ENCODE measurements at regions not wholly inside any gene's neighbourhood (a gene's known extent, or its start where the extent isn't known, plus 50 kb on each side); places are given as distances from the start of the nearest gene placed in this dataset.

- Histone ChIP-seq H3K36me3 (ENCODE audit: control insufficient read depth, insufficient read depth, low read length) (no peaks in the 10 kb centered on the region; the same call in 1 of the 2 replicates), H3K4me1 (ENCODE audit: control insufficient read depth, insufficient read depth, low read length) (no peaks in the 10 kb centered on the region), H3K27me3 (ENCODE audit: control insufficient read depth, insufficient read depth, low read length) (no peaks in the 10 kb centered on the region), H3K4me3 (ENCODE audit: low read depth in 2 of 2, low read length in 2 of 2) (no peak overlapping the region), H3K27ac (ENCODE audit: low read length) (no peak overlapping the region), H3K9me3 (ENCODE audit: control insufficient read depth, insufficient read depth, low read depth, low read length) (no peaks in the 10 kb centered on the region)
- ChIA-PET POLR2A (no interaction called here), CTCF (no interaction called here)
- no peak for TF ChIP-seq SIN3A (IDR thresholded peaks at IDR 0.05; ENCODE audit: borderline replicate concordance, insufficient read depth, low read depth, low read length)
- TF ChIP-seq, protein P1, sequence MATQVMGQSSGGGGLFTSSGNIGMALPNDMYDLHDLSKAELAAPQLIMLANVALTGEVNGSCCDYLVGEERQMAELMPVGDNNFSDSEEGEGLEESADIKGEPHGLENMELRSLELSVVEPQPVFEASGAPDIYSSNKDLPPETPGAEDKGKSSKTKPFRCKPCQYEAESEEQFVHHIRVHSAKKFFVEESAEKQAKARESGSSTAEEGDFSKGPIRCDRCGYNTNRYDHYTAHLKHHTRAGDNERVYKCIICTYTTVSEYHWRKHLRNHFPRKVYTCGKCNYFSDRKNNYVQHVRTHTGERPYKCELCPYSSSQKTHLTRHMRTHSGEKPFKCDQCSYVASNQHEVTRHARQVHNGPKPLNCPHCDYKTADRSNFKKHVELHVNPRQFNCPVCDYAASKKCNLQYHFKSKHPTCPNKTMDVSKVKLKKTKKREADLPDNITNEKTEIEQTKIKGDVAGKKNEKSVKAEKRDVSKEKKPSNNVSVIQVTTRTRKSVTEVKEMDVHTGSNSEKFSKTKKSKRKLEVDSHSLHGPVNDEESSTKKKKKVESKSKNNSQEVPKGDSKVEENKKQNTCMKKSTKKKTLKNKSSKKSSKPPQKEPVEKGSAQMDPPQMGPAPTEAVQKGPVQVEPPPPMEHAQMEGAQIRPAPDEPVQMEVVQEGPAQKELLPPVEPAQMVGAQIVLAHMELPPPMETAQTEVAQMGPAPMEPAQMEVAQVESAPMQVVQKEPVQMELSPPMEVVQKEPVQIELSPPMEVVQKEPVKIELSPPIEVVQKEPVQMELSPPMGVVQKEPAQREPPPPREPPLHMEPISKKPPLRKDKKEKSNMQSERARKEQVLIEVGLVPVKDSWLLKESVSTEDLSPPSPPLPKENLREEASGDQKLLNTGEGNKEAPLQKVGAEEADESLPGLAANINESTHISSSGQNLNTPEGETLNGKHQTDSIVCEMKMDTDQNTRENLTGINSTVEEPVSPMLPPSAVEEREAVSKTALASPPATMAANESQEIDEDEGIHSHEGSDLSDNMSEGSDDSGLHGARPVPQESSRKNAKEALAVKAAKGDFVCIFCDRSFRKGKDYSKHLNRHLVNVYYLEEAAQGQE (IDR thresholded peaks at IDR 0.05; ENCODE audit: insufficient read depth in 1 of 2, low read depth in 2 of 2, low read length in 1 of 2) = no peak
- TF ChIP-seq CTCF (IDR thresholded peaks at IDR 0.05) = no peak
- TF ChIP-seq POLR2AphosphoS5 (IDR thresholded peaks at IDR 0.05; ENCODE audit: low read depth, low read length) = no peak
- TF ChIP-seq TCF7L2 (IDR thresholded peaks at IDR 0.05; ENCODE audit: low read depth, low read length) = no peak
- no TSS peak for BruUV-seq (replicated peaks)
- DNase-seq (ENCODE audit: low read depth, low spot score) = no peak
- in situ Hi-C loops (cut with HindIII; ENCODE audit: low pct_unique_long_range_greater_than_20kb, low sequenced_read_pairs) (no loop called here), intact Hi-C loops (cut with micrococcal nuclease; ENCODE audit: unreplicated experiment) (no loop called here)
- ATAC-seq = no peak
Observed at GRCh38 chr17:45649796-45650195, 134.3 kb upstream of the CRHR1 start.

DNA sequence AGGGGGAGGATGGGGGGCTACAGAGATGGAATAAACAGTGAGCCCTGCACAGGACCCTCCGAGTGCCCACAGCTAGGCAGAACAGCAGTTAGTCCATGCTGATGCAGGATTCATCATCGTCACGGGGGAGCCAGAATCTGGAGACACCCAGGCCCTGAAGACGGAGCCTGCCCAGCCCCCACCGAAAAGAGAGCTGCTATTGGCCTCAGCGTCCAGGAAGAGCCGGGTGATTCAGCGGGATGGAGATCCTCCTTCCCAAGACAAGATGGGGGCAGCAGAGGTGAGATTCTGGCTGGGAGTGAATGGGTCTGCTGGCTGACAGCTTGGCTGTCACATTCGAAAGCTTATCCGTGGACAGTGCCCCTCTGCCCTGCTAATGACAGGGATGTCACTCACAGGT is 133.6 kb upstream of the CRHR1 start:
- ChIA-PET CTCF (no interaction called here), POLR2A (no interaction called here)
- intact Hi-C loops (cut with micrococcal nuclease; ENCODE audit: unreplicated experiment) = no loop called here

More for the DNA sequence above, 133.6 kb upstream of the CRHR1 start:
- Histone ChIP-seq H3K9me3 (ENCODE audit: control insufficient read depth, insufficient read depth, low read depth, low read length) (no peaks in the 10 kb centered on the region), H3K36me3 (ENCODE audit: control insufficient read depth, insufficient read depth, low read length) (no peaks in the 10 kb centered on the region; the same call in 1 of the 2 replicates), H3K4me3 (ENCODE audit: low read depth in 2 of 2, low read length in 2 of 2) (no peak overlapping the region), H3K27ac (ENCODE audit: low read length) (no peak overlapping the region), H3K27me3 (ENCODE audit: control insufficient read depth, insufficient read depth, low read length) (no peaks in the 10 kb centered on the region), H3K4me1 (ENCODE audit: control insufficient read depth, insufficient read depth, low read length) (no peaks in the 10 kb centered on the region)
- DNase-seq (ENCODE audit: low read depth, low spot score) (no peak), ATAC-seq (no peak)
- TF ChIP-seq, protein P1 (IDR thresholded peaks at IDR 0.05; ENCODE audit: insufficient read depth in 1 of 2, low read depth in 2 of 2, low read length in 1 of 2) = no peak
- TF ChIP-seq SIN3A (IDR thresholded peaks at IDR 0.05; ENCODE audit: borderline replicate concordance, insufficient read depth, low read depth, low read length) (no peak), POLR2AphosphoS5 (IDR thresholded peaks at IDR 0.05; ENCODE audit: low read depth, low read length) (no peak), CTCF (IDR thresholded peaks at IDR 0.05) (no peak), TCF7L2 (IDR thresholded peaks at IDR 0.05; ENCODE audit: low read depth, low read length) (no peak)
- in situ Hi-C loops (cut with HindIII; ENCODE audit: low pct_unique_long_range_greater_than_20kb, low sequenced_read_pairs) = no loop called here
- no TSS peak for BruUV-seq (replicated peaks)

Data from Panc1 (cell line).